Suprapubic skin (tissue), 4 donors: ENCODE measurements at regions not wholly inside any gene's neighbourhood (a gene's known extent, or its start where the extent isn't known, plus 50 kb on each side); places are given as distances from the start of the nearest gene placed in this dataset.
"Not testable (repeated sequence)": the region's sequence is repeated elsewhere in the genome, so short reads cannot be mapped to it uniquely, and the experiment has no call there.

Source experiments
- DNase-seq, 2 donors: peaks; one replicate each; pipeline ENCODE4 v3.0.0-alpha.2; 2019; ENCODE audit warnings: low spot score in 2 of 2
- H3K27ac ChIP-seq: fragments of 200-600 bp; sonication (generic); one replicate; pipeline ENCODE4 v1.5.1; 2019
- H3K27me3 ChIP-seq: fragments of 200-600 bp; sonication (generic); one replicate; pipeline ENCODE4 v1.5.1; 2019
- H3K36me3 ChIP-seq: fragments of 200-600 bp; sonication (generic); one replicate; pipeline ENCODE4 v1.5.1; 2019
- H3K4me1 ChIP-seq: fragments of 200-600 bp; sonication (generic); one replicate; pipeline ENCODE4 v1.5.1; 2019
- H3K4me3 ChIP-seq: fragments of 200-600 bp; sonication (generic); one replicate; pipeline ENCODE4 v1.5.1; 2019; ENCODE audit warnings: mild to moderate bottlenecking
- H3K9me3 ChIP-seq: fragments of 200-600 bp; sonication (generic); one replicate; pipeline ENCODE4 v1.5.1; 2019
- EP300 ChIP-seq: sonication (generic); formaldehyde crosslinking; IDR thresholded peaks from one replicate; pipeline ENCODE4 v1.6.1; 2017; ENCODE audit warnings: antibody characterized with exemption
- POLR2AphosphoS5 ChIP-seq, 3 donors: sonication (generic); formaldehyde crosslinking; IDR thresholded peaks; one replicate each; pipeline ENCODE4 v1.6.1; 2017; ENCODE audit warnings: antibody characterized with exemption in 3 of 3
- WGBS: methylation state at CpG from one replicate; pipeline ENCODE4 v1.1.5; 2018; 5-methylcytosine and 5-hydroxymethylcytosine counted together

DNA sequence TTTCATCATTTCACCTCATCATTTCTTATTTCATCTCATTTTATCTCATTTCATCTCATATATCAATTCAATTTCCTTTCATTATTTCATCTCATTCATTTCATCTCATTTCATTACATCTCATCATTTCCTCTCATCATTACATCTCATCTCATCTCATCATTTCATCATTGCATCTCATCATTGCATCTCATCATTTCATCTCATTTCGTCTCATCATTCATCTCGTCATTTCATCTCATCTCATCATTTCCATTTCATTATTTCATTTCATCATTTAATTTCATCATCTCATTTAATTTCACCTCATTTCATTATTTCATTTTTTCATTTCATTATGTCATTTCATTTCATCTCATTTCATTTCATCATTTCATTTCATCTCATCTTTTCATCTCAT is 168.5 kb upstream of the FAM72C start:
- H3K27ac ChIP-seq, H3K36me3 ChIP-seq, H3K27me3 ChIP-seq, DNase-seq, H3K9me3 ChIP-seq, H3K4me3 ChIP-seq, H3K4me1 ChIP-seq: not testable (repeated sequence)
- 64% methylated on average over 2 of the region's 2 CpGs for WGBS

GRCh38 chr1:144105006-144105405 is 133.2 kb upstream of the FAM72C start:
- not testable (repeated sequence) for H3K4me1 ChIP-seq, H3K36me3 ChIP-seq, H3K27me3 ChIP-seq, H3K27ac ChIP-seq, H3K4me3 ChIP-seq
- no CpG with 5 or more reads among the region's 7 CpGs for WGBS
- H3K9me3 ChIP-seq: peaks cover 25% of the 10 kb centered on the region
- DNase-seq: peak in 1 of 2 donors; percentile 47

GRCh38 chr1:144104000-144104677 is 132.4 kb upstream of the FAM72C start:
- 69% methylated on average over 14 of the region's 14 CpGs for WGBS
- H3K27me3 ChIP-seq, H3K27ac ChIP-seq, H3K36me3 ChIP-seq, H3K4me3 ChIP-seq, H3K4me1 ChIP-seq: not testable (repeated sequence)
- H3K9me3 ChIP-seq: peaks cover 25% of the 10 kb centered on the region
- peak in 1 of 2 donors; percentile 94 for DNase-seq

DNA sequence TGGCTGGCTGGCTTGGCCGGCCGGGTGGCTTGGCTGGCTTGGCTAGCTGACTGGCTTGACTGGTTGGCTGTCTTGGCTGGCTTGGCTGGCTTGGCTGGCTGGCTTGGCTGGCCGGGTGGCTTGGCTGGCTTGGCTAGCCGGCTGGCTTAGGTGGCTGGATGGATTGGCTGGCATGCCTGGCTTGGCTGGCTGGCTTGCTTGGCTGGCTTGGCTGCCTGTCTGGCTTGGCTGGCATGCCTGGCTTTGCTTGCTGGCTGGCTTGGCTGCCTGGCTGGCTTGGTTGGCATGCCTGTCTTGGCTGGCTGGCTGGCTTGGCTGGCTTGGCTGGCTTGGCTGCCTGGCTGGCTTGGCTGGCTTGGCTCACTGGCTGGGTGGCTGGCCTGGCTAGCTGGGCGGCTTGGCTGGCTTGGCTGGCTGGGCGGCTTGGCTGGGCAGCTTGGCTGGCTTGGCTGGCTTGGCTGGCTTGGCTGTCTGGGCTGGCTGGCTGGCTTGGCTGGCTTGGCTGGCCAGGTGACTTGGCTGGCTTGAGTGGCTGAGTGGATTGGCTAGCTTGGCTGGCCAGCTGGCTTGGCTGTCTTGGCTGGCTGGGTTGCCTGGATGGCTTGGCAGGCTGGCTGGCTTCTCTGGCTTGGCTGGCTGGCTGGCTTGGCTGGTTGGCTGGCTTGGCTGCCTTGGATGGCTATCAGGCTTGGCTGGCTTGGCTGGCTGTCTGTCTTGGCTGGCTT is 131.5 kb upstream of the FAM72C start:
- not testable (repeated sequence) for H3K4me1 ChIP-seq, H3K27ac ChIP-seq, H3K4me3 ChIP-seq, H3K27me3 ChIP-seq, H3K36me3 ChIP-seq
- 77% methylated on average over 4 of the region's 6 CpGs for WGBS
- peaks cover 25% of the 10 kb centered on the region for H3K9me3 ChIP-seq
- DNase-seq: peak in 1 of 2 donors; percentile 91

DNA sequence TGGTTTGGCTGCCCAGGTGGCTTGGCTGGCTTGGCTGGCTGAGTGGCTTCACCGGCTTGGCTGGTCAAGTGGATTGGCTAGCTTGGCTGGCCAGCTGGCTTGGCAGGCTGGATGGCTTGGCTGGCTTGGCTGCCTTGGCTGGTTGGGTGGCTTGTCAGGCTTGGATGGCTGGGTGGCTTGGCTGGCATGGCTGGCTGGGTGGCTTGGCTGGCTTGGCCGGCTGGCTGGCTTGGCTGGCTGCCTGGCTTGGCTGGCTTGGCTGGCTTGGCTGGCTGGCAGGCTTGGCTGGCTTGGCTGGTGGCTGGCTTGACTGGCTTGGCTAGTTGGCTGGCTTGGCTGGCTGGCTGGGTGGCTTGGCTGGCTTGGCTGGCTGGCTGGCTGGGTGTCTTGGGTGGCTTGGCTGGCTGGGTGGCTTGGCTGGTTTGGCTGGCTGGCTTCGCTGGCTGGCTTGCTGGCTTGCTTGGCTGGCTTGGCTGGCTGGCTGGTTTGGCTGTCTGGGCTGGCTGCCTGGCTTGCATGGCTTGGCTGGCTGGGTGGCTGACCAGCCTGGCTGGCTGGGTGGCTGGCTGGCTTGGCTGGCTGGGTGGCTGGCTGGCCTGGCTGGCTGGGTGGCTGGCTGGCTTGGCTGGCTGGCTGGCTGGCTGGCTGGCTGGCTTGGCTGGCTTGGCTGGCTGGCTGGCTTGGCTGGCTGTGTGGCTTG is 130.4 kb upstream of the FAM72C start:
- H3K27me3 ChIP-seq, H3K4me3 ChIP-seq, H3K27ac ChIP-seq, H3K4me1 ChIP-seq, H3K36me3 ChIP-seq: not testable (repeated sequence)
- peak; percentile 82 to 88 for DNase-seq
- peaks cover 25% of the 10 kb centered on the region for H3K9me3 ChIP-seq
- WGBS: 31% methylated on average over 2 of the region's 3 CpGs

DNA sequence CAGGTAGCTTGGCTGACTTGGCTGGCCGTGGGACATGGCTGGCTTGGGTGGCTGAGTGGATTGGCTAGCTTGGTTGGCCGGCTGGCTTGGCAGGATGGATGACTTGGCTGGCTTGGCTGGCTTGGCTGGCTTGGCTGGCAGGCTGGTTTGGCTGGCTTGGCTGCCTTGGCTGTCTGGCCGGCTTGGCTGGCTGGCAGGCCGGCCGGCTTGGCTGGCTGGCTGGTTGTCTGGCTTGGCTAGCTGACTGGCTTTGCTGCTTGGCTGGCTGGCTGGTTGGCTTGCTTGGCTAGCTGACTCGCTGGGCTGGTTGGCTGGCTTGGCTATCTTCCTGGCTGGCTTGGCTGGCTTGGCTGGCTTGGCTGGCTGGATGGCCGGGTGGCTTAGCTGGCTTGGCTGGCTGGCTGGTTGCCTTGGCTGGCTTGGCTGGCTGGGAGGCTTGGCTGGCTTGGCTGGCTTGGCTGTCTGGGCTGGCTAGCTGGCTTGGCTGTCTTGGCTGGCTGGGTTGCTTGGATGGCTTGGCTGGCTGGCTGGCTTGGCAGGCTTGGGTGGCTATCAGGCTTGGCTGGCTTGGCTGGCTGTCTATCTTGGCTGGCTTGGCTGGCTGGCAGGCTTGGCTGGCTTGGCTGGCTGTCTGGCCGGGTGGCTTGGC is 129.7 kb upstream of the FAM72C start:
- WGBS: 47% methylated on average over 8 of the region's 8 CpGs

DNA sequence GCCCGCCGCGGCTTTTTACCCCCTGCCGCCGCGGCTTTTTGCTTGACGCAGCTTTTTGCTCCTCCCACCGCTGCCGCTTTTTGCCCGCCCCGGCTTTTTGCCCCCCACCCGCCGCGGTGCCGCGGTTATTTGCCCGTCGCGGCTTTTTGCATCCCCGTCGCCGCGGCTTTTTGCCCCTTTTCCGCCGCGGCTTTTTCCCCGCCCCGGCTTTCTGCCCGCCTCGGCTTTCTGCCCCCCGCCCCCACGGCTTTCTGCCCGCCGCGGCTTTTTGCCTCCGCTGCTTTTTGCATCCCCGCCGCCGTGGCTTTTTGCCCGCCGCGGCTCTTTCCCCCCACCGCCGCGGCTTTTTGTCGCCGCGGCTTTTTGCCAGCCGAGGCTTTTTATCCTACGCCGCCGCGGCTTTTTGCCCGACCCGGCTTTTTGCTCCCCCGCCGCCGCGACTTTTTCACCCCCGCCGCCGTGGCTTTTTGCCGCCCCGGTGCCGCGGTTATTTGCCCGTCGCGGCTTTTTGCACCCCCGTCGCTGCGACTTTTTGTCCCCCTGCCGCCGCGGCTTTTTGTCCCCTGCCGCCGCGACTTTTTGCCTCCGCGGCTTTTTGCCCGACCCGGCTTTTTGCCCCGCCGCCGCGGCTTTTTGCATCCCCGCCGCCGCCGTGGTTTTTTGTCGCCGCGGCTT is 105.5 kb upstream of the FAM72C start:
- peak; percentile 20 to 43 for DNase-seq

More for the DNA sequence above, 129.7 kb upstream of the FAM72C start:
- TF ChIP-seq EP300 (no peak), POLR2AphosphoS5 (IDR thresholded peaks at IDR 0.05) (no peak)
- Histone ChIP-seq H3K27me3 (no peaks in the 10 kb centered on the region), H3K4me3 (no peak overlapping the region), H3K4me1 (no peaks in the 10 kb centered on the region), H3K9me3 (peaks cover 25% of the 10 kb centered on the region), H3K36me3 (no peaks in the 10 kb centered on the region), H3K27ac (no peak overlapping the region)
- DNase-seq: peak; percentile 81 to 91

DNA sequence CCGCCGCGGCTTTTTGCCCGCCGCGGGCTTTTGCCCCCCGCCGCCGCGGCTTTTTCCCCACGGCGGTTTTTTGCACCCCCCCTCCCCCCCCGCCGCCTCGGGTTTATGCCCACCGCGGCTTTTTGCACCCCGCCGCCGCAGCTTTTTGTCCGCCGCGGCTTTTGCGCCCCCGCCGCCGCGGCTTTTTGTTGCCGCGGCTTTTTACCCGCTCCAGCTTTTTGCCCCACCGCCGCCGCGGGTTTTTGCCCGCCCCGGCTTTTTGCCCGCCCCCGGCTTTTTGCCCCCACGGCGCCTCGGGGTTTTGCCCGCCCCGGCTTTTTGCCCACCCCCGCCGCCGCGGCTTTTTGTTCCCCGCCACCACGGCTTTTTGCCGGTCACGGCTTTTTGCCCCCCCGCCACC is 104.9 kb upstream of the FAM72C start:
- not testable (repeated sequence) for H3K4me1 ChIP-seq, H3K36me3 ChIP-seq, H3K27ac ChIP-seq, DNase-seq, H3K9me3 ChIP-seq
- WGBS: no CpG with 5 or more reads among the region's 53 CpGs
- H3K27me3 ChIP-seq: peaks cover 11% of the 10 kb centered on the region
- H3K4me3 ChIP-seq: peak overlapping the region; percentile 61

More for the DNA sequence above, 105.5 kb upstream of the FAM72C start:
- not testable (repeated sequence) for H3K27ac ChIP-seq, H3K36me3 ChIP-seq, H3K4me1 ChIP-seq, H3K9me3 ChIP-seq
- peak overlapping the region; percentile 61 for H3K4me3 ChIP-seq
- peaks cover 11% of the 10 kb centered on the region for H3K27me3 ChIP-seq
- under 1% methylated on average over 77 of the region's 93 CpGs for WGBS

- not testable (repeated sequence) for H3K27me3 ChIP-seq, DNase-seq, H3K4me3 ChIP-seq, H3K9me3 ChIP-seq, H3K36me3 ChIP-seq, H3K27ac ChIP-seq, H3K4me1 ChIP-seq
- WGBS: no CpG with 5 or more reads among the region's 3 CpGs
Observed at GRCh38 chr1:144070394-144071053, 98.7 kb upstream of the FAM72C start.

GRCh38 chr1:144067042-144067441 is 95.3 kb upstream of the FAM72C start:
- not testable (repeated sequence) for H3K27me3 ChIP-seq, H3K9me3 ChIP-seq, H3K36me3 ChIP-seq, H3K4me1 ChIP-seq, H3K27ac ChIP-seq, DNase-seq, H3K4me3 ChIP-seq
- WGBS: no CpG with 5 or more reads among the region's 7 CpGs

- not testable (repeated sequence) for H3K4me1 ChIP-seq, H3K27me3 ChIP-seq, H3K4me3 ChIP-seq, H3K36me3 ChIP-seq, H3K27ac ChIP-seq, DNase-seq, H3K9me3 ChIP-seq
- no CpG with 5 or more reads among the region's 10 CpGs for WGBS
Observed at GRCh38 chr1:144066071-144066813, 94.5 kb upstream of the FAM72C start.
